Adrenal gland (tissue), 9 donors: ENCODE measurements at regions not wholly inside any gene's neighbourhood (a gene's known extent, or its start where the extent isn't known, plus 50 kb on each side); places are given as distances from the start of the nearest gene placed in this dataset.

ENCODE experiments used
- DNase-seq, 7 donors: peaks; one replicate each; pipeline ENCODE4 v3.0.0-alpha.2; 2019 to 2020
- H3K27ac ChIP-seq, 5 donors: fragments of 200-600 bp; sonication (generic) in 4 of 5; 1 replicate in 3 of 5; 2 replicates in 2 of 5; pipeline versions ENCODE4 v1.5.1 to v1.8.0; 2016 to 2020; ENCODE audit warnings: mild to moderate bottlenecking in 1 of 5
- H3K27me3 ChIP-seq: fragments of 200-600 bp; 2 replicates; pipeline ENCODE4 v1.8.0; 2021
- H3K36me3 ChIP-seq, 2 donors: fragments of 200-600 bp; replicated peaks in 1 of 2; 1 replicate in 1 of 2; 2 replicates in 1 of 2; pipeline versions ENCODE4 v1.5.1 to v1.8.0; 2018 to 2022
- H3K4me1 ChIP-seq, 2 donors: fragments of 200-600 bp; replicated peaks in 1 of 2; 1 replicate in 1 of 2; 2 replicates in 1 of 2; pipeline versions ENCODE4 v1.5.1 to v1.8.0; 2018 to 2021
- H3K4me3 ChIP-seq, 4 donors: fragments of 200-600 bp; sonication (generic) in 3 of 4; one replicate each; pipeline ENCODE4 v1.5.1; 2016 to 2018
- H3K9me3 ChIP-seq, 3 donors: fragments of 200-600 bp; sonication (generic) in 1 of 3; replicated peaks in 1 of 3; 1 replicate in 2 of 3; 2 replicates in 1 of 3; pipeline versions ENCODE4 v1.5.1 to v1.8.0; 2016 to 2021
- CTCF ChIP-seq, 6 experiments: fragments of 450-650 bp in 4 of 6; fragments of 200-600 bp in 2 of 6; sonication (generic) in 1 of 6; IDR thresholded peaks; 1 replicate in 5 of 6; 2 replicates in 1 of 6; pipeline versions ENCODE4 v1.5.1 to v1.8.0; 2016 to 2021; ENCODE audit warnings: antibody characterized with exemption in 6 of 6, mild to moderate bottlenecking in 2 of 6, moderate library complexity in 1 of 6
- POLR2A ChIP-seq, 2 donors: fragments of 450-650 bp; IDR thresholded peaks; one replicate each; pipeline ENCODE4 v1.6.1; 2017; ENCODE audit warnings: antibody characterized with exemption in 2 of 2, mild to moderate bottlenecking in 2 of 2, moderate library complexity in 1 of 2
- WGBS, 4 donors: extraction: QIAGEN DNeasy Blood & Tissue Kit in 2 of 4; methylation state at CpG; one replicate each; pipeline versions ENCODE4 v1.1.5 to v1.1.7; 2013 to 2017; 5-methylcytosine and 5-hydroxymethylcytosine counted together
- intact Hi-C, 2 donors: fragments of 100-400 bp; cut with DNase I; formaldehyde crosslinking; loops; one replicate each; pipeline versions ENCODE4 v1.14.1 to v1.15.0; 2022 to 2023
- donor health status: healthy with polysubstance abuse.
- donor health status: Bipolar disorder and iron deficiency.
- donor health status: DM: yes; HTN: yes; CAD: no.
- donor health status: DM: no; HTN: no; CAD: no.
- donor health status: DM: no; HTN: no; CAD: no.

GRCh38 chr10:81708416-81708815 lies 166.6 kb upstream of the NRG3 start:
- 43 to 45% (median 44%) methylated on average over 5 of the region's 5 CpGs for WGBS, 4 donors

DNA sequence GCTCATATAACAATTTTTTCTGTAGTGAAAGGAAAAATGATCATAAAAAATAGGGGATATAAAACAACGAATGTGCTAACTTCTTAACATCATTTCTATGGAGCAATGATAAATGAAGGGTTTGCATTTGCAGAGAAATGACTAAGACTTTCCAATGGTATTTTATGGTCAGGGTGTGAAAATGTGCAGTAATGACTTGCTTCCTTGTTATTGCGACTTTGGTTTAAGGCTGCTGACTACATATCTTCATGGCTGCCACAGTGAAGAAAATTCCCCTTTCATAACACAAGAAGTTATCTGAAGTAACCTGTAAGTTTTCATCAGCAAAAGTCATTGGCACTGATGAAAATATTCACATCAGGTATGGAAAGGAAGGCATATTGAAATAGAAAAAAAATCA lies 166.1 kb upstream of the NRG3 start:
- Histone ChIP-seq H3K9me3 (no peaks in the 10 kb centered on the region), H3K4me3 (no peak overlapping the region), H3K4me1 (no peaks in the 10 kb centered on the region), H3K36me3 (no peaks in the 10 kb centered on the region), H3K27me3 (no peaks in the 10 kb centered on the region), H3K27ac (no peak overlapping the region)
- TF ChIP-seq POLR2A (IDR thresholded peaks at IDR 0.05) (no peak), CTCF (IDR thresholded peaks at IDR 0.05) (no peak)
- intact Hi-C loops: no loop called here
- WGBS, 4 donors: 57 to 74% (median 69%) methylated on average over 2 of the region's 2 CpGs
- DNase-seq: no peak

More at GRCh38 chr10:81708416-81708815, 166.6 kb upstream of the NRG3 start:
- Histone ChIP-seq H3K9me3 (no peaks in the 10 kb centered on the region), H3K4me3 (no peak overlapping the region), H3K27ac (no peak overlapping the region), H3K36me3 (no peaks in the 10 kb centered on the region), H3K4me1 (no peaks in the 10 kb centered on the region), H3K27me3 (no peaks in the 10 kb centered on the region)
- no peak for DNase-seq
- TF ChIP-seq POLR2A (IDR thresholded peaks at IDR 0.05) (no peak), CTCF (IDR thresholded peaks at IDR 0.05) (no peak)
- intact Hi-C loops: no loop called here

- no peak for DNase-seq
- intact Hi-C loops: no loop called here
- Histone ChIP-seq H3K27ac (no peak overlapping the region), H3K27me3 (no peaks in the 10 kb centered on the region), H3K36me3 (no peaks in the 10 kb centered on the region), H3K4me1 (no peaks in the 10 kb centered on the region), H3K4me3 (no peak overlapping the region), H3K9me3 (no peaks in the 10 kb centered on the region)
- TF ChIP-seq POLR2A (IDR thresholded peaks at IDR 0.05) (no peak), CTCF (IDR thresholded peaks at IDR 0.05) (no peak)
- WGBS, 4 donors: 81 to 92% (median 85%) methylated on average over 1 of the region's 1 CpG
Measured at GRCh38 chr10:81722399-81722798, 152.6 kb upstream of the NRG3 start.

- Histone ChIP-seq H3K27ac (no peak overlapping the region), H3K4me3 (no peak overlapping the region), H3K27me3 (no peaks in the 10 kb centered on the region), H3K4me1 (no peaks in the 10 kb centered on the region), H3K36me3 (no peaks in the 10 kb centered on the region), H3K9me3 (no peaks in the 10 kb centered on the region)
- TF ChIP-seq POLR2A (IDR thresholded peaks at IDR 0.05) (no peak), CTCF (IDR thresholded peaks at IDR 0.05) (no peak)
- intact Hi-C loops: no loop called here
- DNase-seq: no peak
Measured at GRCh38 chr10:81724431-81724830, 150.6 kb upstream of the NRG3 start.
